HG03039 (cell line): ENCODE measurements at regions not wholly inside any gene's neighbourhood (a gene's known extent, or its start where the extent isn't known, plus 50 kb on each side); places are given as distances from the start of the nearest gene placed in this dataset.
A peak's percentile ranks its signal among the peaks of the same experiment; 100 is the strongest.
"Not testable (repeated sequence)": the region's sequence is repeated elsewhere in the genome, so short reads cannot be mapped to it uniquely, and the experiment has no call there.

Source experiments
- ATAC-seq: cut with Tn5 transposase; IDR thresholded peaks from one replicate; pipeline ENCODE4 v1.9.1; 2021; ENCODE audit warnings: mild to moderate bottlenecking, moderate library complexity; ENCODE audit not compliant: unreplicated experiment

- ATAC-seq: not testable (repeated sequence)
Measured at GRCh38 chr2:129833465-129833864, 146.0 kb upstream of the RAB6C start.

GRCh38 chr2:129847043-129847442, 132.4 kb upstream of the RAB6C start:
- no peak for ATAC-seq

GRCh38 chr2:129849559-129850160, 129.8 kb upstream of the RAB6C start:
- no peak for ATAC-seq

- no peak for ATAC-seq
Measured at GRCh38 chr2:129857200-129857599, 122.3 kb upstream of the RAB6C start.

GRCh38 chr2:129859175-129859574, 120.3 kb upstream of the RAB6C start:
- ATAC-seq: no peak

GRCh38 chr2:129860088-129860487, 119.4 kb upstream of the RAB6C start:
- no peak for ATAC-seq

- ATAC-seq: no peak
Measured at GRCh38 chr2:129861666-129862288, 117.7 kb upstream of the RAB6C start.

GRCh38 chr2:129862668-129863067, 116.8 kb upstream of the RAB6C start:
- ATAC-seq: no peak

GRCh38 chr2:129863350-129863749, 116.1 kb upstream of the RAB6C start:
- ATAC-seq: no peak

GRCh38 chr2:129864719-129865118, 114.7 kb upstream of the RAB6C start:
- no peak for ATAC-seq

GRCh38 chr2:129865976-129866375, 113.5 kb upstream of the RAB6C start:
- ATAC-seq: no peak

- ATAC-seq: no peak
Measured at GRCh38 chr2:129866391-129866790, 113.1 kb upstream of the RAB6C start.

GRCh38 chr2:129868151-129868550, 111.3 kb upstream of the RAB6C start:
- no peak for ATAC-seq

- no peak for ATAC-seq
Measured at GRCh38 chr2:129870685-129871241, 108.7 kb upstream of the RAB6C start.

- no peak for ATAC-seq
Measured at GRCh38 chr2:129872446-129872845, 107.0 kb upstream of the RAB6C start.

- no peak for ATAC-seq
Measured at GRCh38 chr2:129876541-129876940, 102.9 kb upstream of the RAB6C start.

GRCh38 chr2:129877289-129877741, 102.2 kb upstream of the RAB6C start:
- peak; percentile 75 for ATAC-seq

- ATAC-seq: no peak
Measured at GRCh38 chr2:129877795-129878775, 101.4 kb upstream of the RAB6C start.

GRCh38 chr2:129879614-129880180, 99.8 kb upstream of the RAB6C start:
- no peak for ATAC-seq

GRCh38 chr2:129880309-129880708, 99.2 kb upstream of the RAB6C start:
- no peak for ATAC-seq

- ATAC-seq: no peak
Measured at GRCh38 chr2:129880971-129881370, 98.5 kb upstream of the RAB6C start.
